ENCODE measurements at regions not wholly inside any gene's neighbourhood (a gene's known extent, or its start where the extent isn't known, plus 50 kb on each side); places are given as distances from the start of the nearest gene placed in this dataset.
"Not testable (repeated sequence)": the region's sequence is repeated elsewhere in the genome, so short reads cannot be mapped to it uniquely, and the experiment has no call there.

DNA sequence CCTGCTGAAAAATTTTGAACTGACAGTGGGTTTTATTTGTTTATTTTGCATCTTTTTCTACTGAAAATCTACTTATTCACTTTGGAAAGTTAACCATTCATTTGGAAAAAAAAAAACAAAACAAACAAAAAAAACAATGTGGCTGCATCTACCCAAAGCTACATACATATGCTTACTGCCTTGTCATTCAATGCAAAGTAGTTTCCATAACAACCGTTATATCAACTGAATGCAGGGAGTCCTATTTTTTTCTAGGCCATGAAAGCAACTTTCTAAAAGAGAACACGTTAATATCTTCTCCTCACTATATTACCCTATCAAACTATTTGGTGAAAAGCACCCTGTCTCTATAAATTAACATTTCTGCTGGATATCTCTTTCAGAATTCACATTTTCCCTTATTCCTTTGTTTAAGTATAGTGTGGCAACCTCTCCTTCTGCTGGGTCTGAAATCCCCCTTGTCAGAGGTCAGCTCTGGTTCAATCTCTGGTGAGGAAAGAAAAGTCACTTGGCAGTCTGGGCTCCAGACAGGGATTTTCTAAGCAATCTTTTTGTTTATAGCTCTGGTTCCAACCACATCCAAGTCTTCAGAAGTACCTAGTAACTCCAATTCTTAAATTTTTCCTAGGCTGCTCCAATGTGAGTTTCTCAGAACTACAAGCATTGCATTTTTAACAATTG lies 528.4 kb upstream of the TOM1L1 start:
- H3K4me3 ChIP-seq, result no peak overlapping the region
- no peaks in the 10 kb centered on the region for H3K4me1 ChIP-seq
- TF ChIP-seq POLR2AphosphoS5 (IDR thresholded peaks at IDR 0.05) (no peak), POLR2A (IDR thresholded peaks at IDR 0.05) (no peak), EP300 (IDR thresholded peaks at IDR 0.05) (no peak)
- TF ChIP-seq, protein P1, sequence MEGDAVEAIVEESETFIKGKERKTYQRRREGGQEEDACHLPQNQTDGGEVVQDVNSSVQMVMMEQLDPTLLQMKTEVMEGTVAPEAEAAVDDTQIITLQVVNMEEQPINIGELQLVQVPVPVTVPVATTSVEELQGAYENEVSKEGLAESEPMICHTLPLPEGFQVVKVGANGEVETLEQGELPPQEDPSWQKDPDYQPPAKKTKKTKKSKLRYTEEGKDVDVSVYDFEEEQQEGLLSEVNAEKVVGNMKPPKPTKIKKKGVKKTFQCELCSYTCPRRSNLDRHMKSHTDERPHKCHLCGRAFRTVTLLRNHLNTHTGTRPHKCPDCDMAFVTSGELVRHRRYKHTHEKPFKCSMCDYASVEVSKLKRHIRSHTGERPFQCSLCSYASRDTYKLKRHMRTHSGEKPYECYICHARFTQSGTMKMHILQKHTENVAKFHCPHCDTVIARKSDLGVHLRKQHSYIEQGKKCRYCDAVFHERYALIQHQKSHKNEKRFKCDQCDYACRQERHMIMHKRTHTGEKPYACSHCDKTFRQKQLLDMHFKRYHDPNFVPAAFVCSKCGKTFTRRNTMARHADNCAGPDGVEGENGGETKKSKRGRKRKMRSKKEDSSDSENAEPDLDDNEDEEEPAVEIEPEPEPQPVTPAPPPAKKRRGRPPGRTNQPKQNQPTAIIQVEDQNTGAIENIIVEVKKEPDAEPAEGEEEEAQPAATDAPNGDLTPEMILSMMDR (IDR thresholded peaks at IDR 0.05), result no peak
- peaks cover 0 to 9% (median 7%) of the 10 kb centered on the region in 4 donors for H3K9me3 ChIP-seq
- intact Hi-C loops (cut with DNase I; ENCODE audit: low total_unique reads), result no loop called here
- no peak overlapping the region for H3K27ac ChIP-seq
- 29 to 46% (median 36%) methylated on average over 2 of the region's 2 CpGs for WGBS, 5 donors
- H3K36me3 ChIP-seq, result no peaks in the 10 kb centered on the region
- no peaks in the 10 kb centered on the region for H3K27me3 ChIP-seq
- peak in 1 of 2 donors; percentile 12 for DNase-seq

DNA sequence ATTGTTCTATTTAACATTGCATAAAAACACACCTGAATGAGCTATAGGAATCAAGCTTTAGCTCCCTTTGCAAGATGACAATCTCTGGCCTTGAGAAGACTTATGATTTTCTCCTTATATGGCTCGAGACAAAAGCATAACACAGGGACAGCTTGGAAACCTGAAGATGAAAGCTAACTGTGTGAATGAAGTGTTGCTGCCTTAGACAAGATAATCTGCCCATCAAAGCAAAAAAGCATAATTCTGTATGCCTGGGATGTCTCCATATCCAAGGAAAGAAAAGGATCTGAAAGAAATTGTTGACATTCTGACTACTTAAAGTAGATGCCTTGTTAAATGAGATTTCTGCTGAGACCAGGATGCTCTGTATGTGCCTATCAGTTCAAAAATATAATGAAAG lies 526.7 kb upstream of the TOM1L1 start:
- 32 to 50% (median 39%) methylated on average over 1 of the region's 1 CpG for WGBS, 5 donors
- intact Hi-C loops (cut with DNase I; ENCODE audit: low total_unique reads), result no loop called here
- Histone ChIP-seq H3K4me3 (no peak overlapping the region), H3K36me3 (no peaks in the 10 kb centered on the region), H3K9me3 (peaks cover 0 to 9% (median 7%) of the 10 kb centered on the region in 4 donors), H3K27ac (no peak overlapping the region), H3K27me3 (no peaks in the 10 kb centered on the region), H3K4me1 (no peaks in the 10 kb centered on the region)
- DNase-seq, result no peak
- no peak for TF ChIP-seq POLR2A (IDR thresholded peaks at IDR 0.05)
- TF ChIP-seq EP300 (IDR thresholded peaks at IDR 0.05), result no peak
- TF ChIP-seq POLR2AphosphoS5 (IDR thresholded peaks at IDR 0.05), result no peak
- TF ChIP-seq, protein P1 (IDR thresholded peaks at IDR 0.05), result no peak

DNA sequence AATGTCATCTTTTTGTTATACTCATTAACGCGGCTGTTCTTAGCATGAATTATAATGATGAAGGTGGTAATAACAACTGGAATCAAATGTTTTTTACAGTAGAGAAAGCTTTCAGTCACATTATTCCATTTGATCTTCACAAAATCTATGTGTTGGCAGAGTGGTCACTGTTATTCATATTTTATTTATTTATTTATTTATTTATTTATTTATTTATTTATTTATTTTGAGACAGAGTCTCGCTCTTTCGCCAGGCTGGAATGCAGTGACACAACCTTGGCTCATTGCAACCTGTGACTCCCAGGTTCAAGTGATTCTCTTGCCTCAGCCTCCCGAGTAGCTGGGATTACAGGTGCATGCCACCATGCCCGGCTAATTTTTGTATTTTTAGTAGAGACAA lies 524.2 kb upstream of the TOM1L1 start:
- H3K9me3 ChIP-seq; DNase-seq; H3K36me3 ChIP-seq; H3K27me3 ChIP-seq; H3K27ac ChIP-seq; H3K4me3 ChIP-seq; H3K4me1 ChIP-seq; intact Hi-C loops (cut with DNase I; ENCODE audit: low total_unique reads): not testable (repeated sequence)
- WGBS, 5 donors, result 90 to 95% (median 92%) methylated on average over 6 of the region's 6 CpGs

DNA sequence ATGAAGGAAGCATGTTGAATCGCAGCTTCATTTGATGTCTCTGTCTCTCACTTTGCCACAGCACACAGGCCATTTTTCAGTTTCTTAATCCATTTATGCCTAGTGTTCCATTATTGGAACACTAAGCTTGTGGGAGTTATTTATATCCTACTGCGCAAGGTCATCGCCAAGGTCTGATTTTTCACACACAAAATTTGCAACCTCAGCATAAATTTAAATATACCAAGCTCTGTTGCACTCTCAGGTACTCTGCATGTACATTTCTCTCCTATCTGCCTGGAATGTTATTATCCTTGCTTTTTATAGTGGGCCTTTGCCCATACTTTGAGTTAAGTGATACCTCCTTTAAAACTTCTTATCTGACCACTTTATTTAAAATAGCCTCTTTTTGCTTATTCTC lies 519.2 kb upstream of the TOM1L1 start:
- 92 to 98% (median 96%) methylated on average over 3 of the region's 3 CpGs for WGBS, 5 donors
- no peaks in the 10 kb centered on the region for H3K9me3 ChIP-seq
- no peaks in the 10 kb centered on the region for H3K27me3 ChIP-seq
- DNase-seq, result no peak
- no peaks in the 10 kb centered on the region for H3K4me1 ChIP-seq
- H3K27ac ChIP-seq, result no peak overlapping the region
- H3K4me3 ChIP-seq, result no peak overlapping the region
- no peaks in the 10 kb centered on the region for H3K36me3 ChIP-seq
- TF ChIP-seq POLR2A (IDR thresholded peaks at IDR 0.05) (no peak), POLR2AphosphoS5 (IDR thresholded peaks at IDR 0.05) (no peak), EP300 (IDR thresholded peaks at IDR 0.05) (no peak)
- TF ChIP-seq, protein P1 (IDR thresholded peaks at IDR 0.05), result no peak
- intact Hi-C loops (cut with DNase I; ENCODE audit: low total_unique reads), result loop anchor here (10.0 kb wide), 1 partner anchor 63 kb away; no protein-coding TSS in a partner anchor

DNA sequence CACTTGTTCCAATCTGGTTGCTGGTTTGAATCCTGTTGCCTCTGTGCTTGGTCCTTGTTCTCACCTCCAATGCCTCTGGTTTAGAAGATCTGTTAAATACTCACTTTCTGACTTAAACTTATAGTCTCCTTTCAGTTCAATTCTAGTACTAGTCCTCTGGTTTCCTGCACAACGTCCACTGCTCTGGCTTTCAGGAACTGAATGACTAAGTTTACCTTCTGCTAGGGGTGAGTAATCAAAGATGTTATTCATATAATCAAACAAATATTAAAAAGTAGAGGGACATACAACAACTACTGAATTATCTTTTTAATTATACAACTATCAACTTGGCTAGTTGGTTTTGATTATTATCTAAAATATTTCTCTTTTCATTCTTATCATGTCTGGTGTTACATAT lies 496.4 kb upstream of the TOM1L1 start:
- Histone ChIP-seq H3K4me3 (no peak overlapping the region), H3K4me1 (no peaks in the 10 kb centered on the region), H3K9me3 (no peaks in the 10 kb centered on the region), H3K27me3 (no peaks in the 10 kb centered on the region), H3K27ac (no peak overlapping the region), H3K36me3 (no peaks in the 10 kb centered on the region)
- DNase-seq, result no peak
- intact Hi-C loops (cut with DNase I; ENCODE audit: low total_unique reads), result no loop called here
- 41 to 58% (median 55%) methylated on average over 1 of the region's 1 CpG for WGBS, 5 donors
- TF ChIP-seq, protein P1 (IDR thresholded peaks at IDR 0.05), result no peak
- TF ChIP-seq POLR2A (IDR thresholded peaks at IDR 0.05) (no peak), POLR2AphosphoS5 (IDR thresholded peaks at IDR 0.05) (no peak), EP300 (IDR thresholded peaks at IDR 0.05) (no peak)

Data from stomach (tissue), 8 donors.